Fibroblast of lung (primary cell): ENCODE measurements at regions not wholly inside any gene's neighbourhood (a gene's known extent, or its start where the extent isn't known, plus 50 kb on each side); places are given as distances from the start of the nearest gene placed in this dataset.
A peak's percentile ranks its signal among the peaks of the same experiment; 100 is the strongest.

Experiments used
- DNase-seq, 2 donors: peaks; one replicate each; pipeline versions ENCODE4 v3.0.0 to v3.0.0-alpha.2; 2010; ENCODE audit warnings: low read depth in 2 of 2
- H2AFZ ChIP-seq: 2 replicates; pipeline ENCODE4 v1.5.1; 2012; ENCODE audit warnings: low read length, control low read depth, inconsistent platforms
- H3K27ac ChIP-seq: 2 replicates; pipeline ENCODE4 v1.5.1; 2011; ENCODE audit warnings: low read length, control low read depth; ENCODE audit not compliant: insufficient read depth
- H3K27me3 ChIP-seq: 2 replicates; pipeline ENCODE4 v1.5.1; 2011; ENCODE audit warnings: mild to moderate bottlenecking, low read length; ENCODE audit not compliant: control insufficient read depth, insufficient read depth
- H3K36me3 ChIP-seq: 2 replicates; pipeline ENCODE4 v1.5.1; 2011; ENCODE audit warnings: low read length; ENCODE audit not compliant: control insufficient read depth, insufficient read depth
- H3K4me1 ChIP-seq: 2 replicates; pipeline ENCODE4 v1.5.1; 2011; ENCODE audit warnings: low read length; ENCODE audit not compliant: control insufficient read depth, insufficient read depth; ENCODE audit errors: extremely low read depth
- H3K4me2 ChIP-seq: 2 replicates; pipeline ENCODE4 v1.5.1; 2011; ENCODE audit warnings: low read length, control low read depth; ENCODE audit not compliant: insufficient read depth; ENCODE audit errors: extremely low read depth
- H3K4me3 ChIP-seq, 4 experiments: fragments of 200-600 bp in 1 of 4; sonication (generic) in 1 of 4; replicated peaks in 1 of 4; 2 replicates each; pipeline ENCODE4 v1.5.1; 2011 to 2016; ENCODE audit warnings: low read length in 4 of 4, low read depth in 3 of 4, mild to moderate bottlenecking in 3 of 4, control low read depth in 2 of 4, inconsistent platforms in 1 of 4, mixed read lengths in 1 of 4; ENCODE audit not compliant: insufficient read depth in 1 of 4; ENCODE audit errors: control extremely low read depth in 1 of 4
- H3K79me2 ChIP-seq: 2 replicates; pipeline ENCODE4 v1.5.1; 2012; ENCODE audit warnings: mild to moderate bottlenecking, low read length, inconsistent platforms; ENCODE audit not compliant: control insufficient read depth, insufficient read depth
- H3K9ac ChIP-seq: 2 replicates; pipeline ENCODE4 v1.5.1; 2011; ENCODE audit warnings: mild to moderate bottlenecking, low read length, control low read depth; ENCODE audit not compliant: insufficient read depth
- H3K9me3 ChIP-seq: 2 replicates; pipeline ENCODE4 v1.5.1; 2012; ENCODE audit warnings: low read depth, low read length; ENCODE audit not compliant: control insufficient read depth, insufficient read depth
- H4K20me1 ChIP-seq: 2 replicates; pipeline ENCODE4 v1.5.1; 2011; ENCODE audit warnings: low read length; ENCODE audit not compliant: control insufficient read depth, insufficient read depth; ENCODE audit errors: extremely low read depth
- CTCF ChIP-seq, 2 donors: IDR thresholded peaks in 1 of 2; conservative IDR thresholded peaks in 1 of 2; 1 replicate in 1 of 2; 2 replicates in 1 of 2; pipeline ENCODE4 v1.5.1; 2011 to 2012; ENCODE audit warnings: low read length in 2 of 2, control low read depth in 1 of 2, inconsistent platforms in 1 of 2, low read depth in 1 of 2, mild to moderate bottlenecking in 1 of 2
- EZH2 ChIP-seq: IDR thresholded peaks from 2 replicates; pipeline ENCODE4 v1.5.1; 2012; ENCODE audit warnings: low read length, control low read depth, mild to moderate bottlenecking; ENCODE audit errors: missing control alignments

GRCh38 chr22:22702237-22703202, 58.1 kb downstream of the GGTLC2 start:
- no peak overlapping the region for H3K4me3 ChIP-seq
- TF ChIP-seq EZH2: no peak
- peak in 1 of 2 donors; percentile 19 for TF ChIP-seq CTCF (conservative IDR thresholded peaks at IDR 0.05 in 1 of 2, IDR thresholded peaks at IDR 0.05 in 1 of 2; ENCODE audit: low read depth in 1 of 2, low read length in 2 of 2)
- H3K4me1 ChIP-seq: no peaks in the 10 kb centered on the region

DNA sequence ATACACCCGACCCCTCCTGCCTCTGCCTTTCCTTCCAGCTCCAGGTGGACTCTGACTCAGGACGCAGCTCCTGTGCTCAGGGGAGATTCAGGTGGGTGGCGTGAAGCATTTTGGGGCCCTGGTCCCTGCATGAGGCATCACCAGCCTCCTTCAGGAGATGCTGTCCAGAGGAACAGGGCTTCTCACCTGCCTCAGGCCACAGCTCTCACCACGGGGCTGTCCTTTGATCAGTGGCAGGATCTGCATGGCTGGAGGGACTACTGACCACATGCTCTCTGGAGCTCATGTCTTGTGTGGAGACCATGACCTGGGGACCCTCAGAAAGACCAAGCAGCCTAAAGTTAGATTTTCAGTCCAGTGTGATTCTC, 58.8 kb downstream of the GGTLC2 start:
- TF ChIP-seq CTCF (conservative IDR thresholded peaks at IDR 0.05 in 1 of 2, IDR thresholded peaks at IDR 0.05 in 1 of 2; ENCODE audit: low read depth in 1 of 2, low read length in 2 of 2): no peak
- no peak for TF ChIP-seq EZH2
- Histone ChIP-seq H3K9ac (no peak overlapping the region), H4K20me1 (no peaks in the 10 kb centered on the region), H3K27ac (no peak overlapping the region), H2AFZ (no peak overlapping the region), H3K9me3 (no peaks in the 10 kb centered on the region), H3K4me2 (no peak overlapping the region), H3K79me2 (no peaks in the 10 kb centered on the region), H3K4me1 (no peaks in the 10 kb centered on the region), H3K27me3 (no peaks in the 10 kb centered on the region), H3K36me3 (no peaks in the 10 kb centered on the region), H3K4me3 (no peak overlapping the region)
- DNase-seq: no peak

More at GRCh38 chr22:22702237-22703202, 58.1 kb downstream of the GGTLC2 start:
- DNase-seq: no peak
- no peaks in the 10 kb centered on the region for H3K79me2 ChIP-seq
- no peaks in the 10 kb centered on the region for H4K20me1 ChIP-seq
- no peak overlapping the region for H3K9ac ChIP-seq
- no peaks in the 10 kb centered on the region for H3K27me3 ChIP-seq
- no peaks in the 10 kb centered on the region for H3K36me3 ChIP-seq
- no peak overlapping the region for H2AFZ ChIP-seq
- no peak overlapping the region for H3K4me2 ChIP-seq
- no peaks in the 10 kb centered on the region for H3K9me3 ChIP-seq
- no peak overlapping the region for H3K27ac ChIP-seq

DNA sequence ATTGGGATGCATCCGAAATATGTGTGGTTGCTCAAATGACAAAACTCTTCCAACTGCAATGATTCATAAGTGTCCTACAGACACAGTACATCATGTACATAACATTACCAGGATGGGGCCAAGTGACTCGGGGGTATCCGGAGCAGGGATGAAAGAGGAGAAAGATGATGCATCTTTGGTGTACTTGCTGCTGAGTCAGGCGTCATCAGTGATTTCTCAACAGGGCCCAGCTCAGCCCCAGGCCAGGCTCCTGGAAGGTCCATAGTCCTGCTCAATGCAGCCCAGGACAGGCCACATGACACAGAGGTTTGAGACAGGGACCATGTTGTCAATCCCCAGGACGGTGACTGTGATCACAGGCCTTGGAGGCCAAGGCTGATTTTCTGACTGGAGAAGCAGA, 59.3 kb downstream of the GGTLC2 start:
- Histone ChIP-seq H3K79me2 (no peaks in the 10 kb centered on the region), H3K9ac (no peak overlapping the region), H3K36me3 (no peaks in the 10 kb centered on the region), H3K4me1 (no peaks in the 10 kb centered on the region), H4K20me1 (no peaks in the 10 kb centered on the region), H2AFZ (no peak overlapping the region), H3K4me3 (no peak overlapping the region), H3K27ac (no peak overlapping the region), H3K4me2 (no peak overlapping the region), H3K9me3 (no peaks in the 10 kb centered on the region), H3K27me3 (no peaks in the 10 kb centered on the region)
- TF ChIP-seq CTCF (conservative IDR thresholded peaks at IDR 0.05 in 1 of 2, IDR thresholded peaks at IDR 0.05 in 1 of 2; ENCODE audit: low read depth in 1 of 2, low read length in 2 of 2) (no peak), EZH2 (no peak)
- DNase-seq: peak in 1 of 2 donors; percentile 80
